ENCODE measurements at regions not wholly inside any gene's neighbourhood (a gene's known extent, or its start where the extent isn't known, plus 50 kb on each side); places are given as distances from the start of the nearest gene placed in this dataset.

GRCh38 chr21:20646431-20647165 is 351.6 kb upstream of the NCAM2 start:
- DNase-seq (ENCODE audit: low read depth): no peak

DNA sequence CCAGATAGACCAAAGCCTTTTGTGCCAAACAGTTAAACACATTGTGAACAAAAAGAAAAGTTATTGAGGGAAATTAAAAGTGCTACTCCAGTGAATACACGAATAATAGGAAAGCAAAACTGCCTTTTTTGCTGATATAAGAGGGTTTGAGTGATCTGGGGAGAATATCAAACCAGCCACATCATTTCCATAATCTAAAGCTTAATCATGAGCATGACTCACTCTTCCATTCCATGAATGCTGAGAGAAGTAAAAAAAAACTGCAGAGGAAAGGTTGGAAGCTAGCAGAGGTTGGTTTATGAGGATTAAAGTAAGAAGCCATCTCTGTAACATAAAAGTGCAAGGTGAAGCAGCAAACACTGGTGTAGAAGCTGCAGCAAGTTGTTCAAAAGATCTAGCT is 350.6 kb upstream of the NCAM2 start:
- DNase-seq (ENCODE audit: low read depth): peak; percentile 4

GRCh38 chr21:20649231-20649630 is 349.0 kb upstream of the NCAM2 start:
- no peak for DNase-seq (ENCODE audit: low read depth)

DNA sequence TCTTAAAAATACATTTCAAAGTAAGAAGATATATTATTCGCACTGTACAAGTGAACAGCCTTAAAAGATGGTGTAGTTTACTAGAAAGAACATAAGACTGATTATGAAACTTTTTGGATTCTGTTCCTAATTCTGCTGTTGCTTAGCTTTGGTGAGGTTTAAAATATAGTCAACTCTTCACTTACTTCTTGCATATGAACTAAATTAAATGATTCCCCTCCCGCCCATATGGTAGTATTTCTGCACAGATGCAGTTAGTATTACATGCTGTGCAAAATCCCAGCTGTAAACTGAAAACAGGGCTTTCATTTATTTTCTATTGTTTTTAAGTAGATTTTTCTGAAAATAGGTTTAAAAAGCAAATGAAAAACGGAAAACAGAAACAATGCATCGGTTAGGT is 345.4 kb upstream of the NCAM2 start:
- DNase-seq (ENCODE audit: low read depth): no peak

GRCh38 chr21:20661246-20661645 is 337.0 kb upstream of the NCAM2 start:
- no peak for DNase-seq (ENCODE audit: low read depth)

DNA sequence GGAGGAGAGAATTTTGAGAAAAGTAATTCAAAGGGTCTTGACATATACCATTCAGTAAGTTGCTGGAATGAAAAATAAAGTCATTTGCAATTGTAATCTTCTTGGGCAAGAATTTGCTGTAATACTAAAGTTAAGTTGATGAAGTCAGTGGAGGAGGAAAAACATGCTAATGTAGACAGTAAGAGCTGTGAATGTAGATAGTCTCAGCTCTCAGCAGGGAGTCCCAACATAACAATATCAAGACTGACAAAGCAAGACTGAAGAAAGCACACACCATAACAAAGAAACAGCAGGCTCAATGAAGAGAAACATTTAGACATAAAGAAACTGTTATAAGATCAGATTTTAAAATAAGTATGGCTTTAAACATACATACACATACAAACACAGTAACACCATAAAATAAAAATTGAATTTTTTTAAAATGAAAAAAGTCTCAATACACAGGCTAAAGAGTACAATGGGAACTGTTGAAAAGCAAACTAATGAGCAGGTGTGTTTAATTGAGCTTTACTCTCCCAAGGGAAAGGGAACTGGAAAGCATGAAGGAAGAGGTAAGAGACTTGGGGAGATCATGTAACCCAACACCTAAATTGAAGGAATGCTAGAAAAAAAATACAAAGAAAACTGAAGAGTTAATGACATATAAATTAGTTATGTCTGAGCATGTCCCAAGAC is 336.3 kb upstream of the NCAM2 start:
- DNase-seq (ENCODE audit: low read depth): no peak

GRCh38 chr21:20662514-20662913 is 335.7 kb upstream of the NCAM2 start:
- no peak for DNase-seq (ENCODE audit: low read depth)

DNA sequence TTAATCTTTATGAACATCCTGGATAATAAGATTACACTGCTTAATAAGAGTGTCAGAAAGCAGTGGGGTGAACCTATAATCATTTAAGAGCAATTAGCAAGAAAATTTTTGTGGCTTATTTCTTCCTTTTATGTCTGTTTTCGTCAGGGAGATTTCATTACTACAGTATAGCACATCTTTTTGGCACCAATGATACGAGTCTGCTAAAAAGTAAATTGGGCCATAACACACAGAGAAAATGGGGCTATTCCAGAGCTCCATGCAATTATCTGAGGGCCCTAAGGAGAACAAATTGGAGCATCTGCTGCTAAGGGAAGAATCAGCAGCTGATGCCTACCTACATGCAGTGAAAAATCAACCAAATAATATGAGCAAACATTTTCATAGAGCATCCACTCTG is 330.3 kb upstream of the NCAM2 start:
- no peak for DNase-seq (ENCODE audit: low read depth)

DNA sequence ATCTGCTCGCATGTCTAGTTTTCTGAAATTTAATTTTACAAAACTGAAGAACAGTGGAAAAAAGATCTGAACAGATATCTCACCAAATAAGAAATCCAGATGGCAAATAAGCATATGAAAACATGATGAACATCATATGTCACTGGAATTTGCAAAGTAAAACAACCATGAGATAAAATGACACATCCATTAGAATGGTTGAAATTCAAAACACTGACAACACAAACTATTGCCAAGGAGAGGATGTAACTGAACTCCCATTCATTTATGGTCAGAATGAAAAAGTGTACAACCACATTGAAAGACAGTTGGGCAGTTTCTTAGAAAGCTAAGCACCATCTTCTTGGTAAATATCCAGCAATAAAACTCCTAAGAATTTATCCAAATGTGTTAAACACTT is 312.7 kb upstream of the NCAM2 start:
- DNase-seq (ENCODE audit: low read depth): no peak

DNA sequence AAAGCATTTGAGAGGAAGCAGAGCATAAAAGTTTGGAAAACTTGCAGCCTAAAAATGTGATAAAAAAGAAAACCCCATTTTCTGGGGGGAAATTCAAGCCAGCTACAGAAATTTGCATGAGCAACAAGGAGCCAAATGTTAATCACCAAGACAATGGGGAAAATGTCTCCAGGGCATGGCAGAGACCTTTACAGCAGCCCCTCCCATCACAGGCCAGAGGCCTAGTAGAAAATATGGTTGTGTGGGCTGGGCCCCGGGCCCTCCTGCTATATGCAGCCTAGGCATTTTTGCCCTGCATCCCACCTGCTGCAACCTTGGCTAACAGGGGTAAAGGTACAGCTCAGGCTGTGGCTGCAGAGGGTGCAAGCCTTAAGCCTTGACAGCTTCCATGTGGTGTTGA is 299.6 kb upstream of the NCAM2 start:
- no peak for DNase-seq (ENCODE audit: low read depth)

DNA sequence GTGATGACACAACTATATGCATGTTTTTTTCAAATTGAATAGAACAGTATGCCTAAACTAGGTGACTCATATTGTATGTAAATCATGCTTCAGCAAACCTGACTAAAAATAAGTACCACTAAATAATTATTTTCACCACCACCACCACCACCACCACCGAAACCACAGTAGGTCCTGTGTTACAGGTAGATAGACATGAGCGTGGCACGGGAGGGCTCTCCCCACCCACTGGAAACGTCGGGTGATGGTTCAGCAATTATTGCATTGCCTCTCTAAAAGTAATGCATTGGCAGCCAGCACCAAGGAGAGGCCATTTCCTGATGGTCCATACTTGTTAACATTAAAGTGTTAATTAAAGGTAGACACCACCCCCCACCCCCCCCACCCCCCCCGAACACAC is 297.0 kb upstream of the NCAM2 start:
- no peak for DNase-seq (ENCODE audit: low read depth)

GRCh38 chr21:20703112-20703767 is 295.0 kb upstream of the NCAM2 start:
- DNase-seq (ENCODE audit: low read depth): no peak

DNA sequence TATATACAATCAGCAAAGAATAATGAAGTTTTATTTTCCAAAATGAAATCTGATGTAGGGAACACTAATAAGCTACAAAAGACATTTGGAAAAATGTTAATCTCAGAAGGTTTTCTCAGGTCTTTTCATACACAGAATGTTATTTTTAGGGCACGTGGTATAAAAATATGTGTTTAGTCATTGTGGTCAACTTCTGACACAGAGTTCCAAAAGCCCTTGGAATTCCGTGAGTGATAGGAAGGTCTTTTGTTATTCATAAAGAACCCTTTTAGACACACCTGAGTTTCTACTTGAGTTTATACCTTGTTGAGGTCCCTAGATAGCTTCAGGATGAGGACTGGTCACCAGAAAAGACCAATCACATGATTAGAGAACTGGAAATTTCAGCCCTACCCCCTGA is 277.6 kb upstream of the NCAM2 start:
- DNase-seq (ENCODE audit: low read depth): peak; percentile 21

DNA sequence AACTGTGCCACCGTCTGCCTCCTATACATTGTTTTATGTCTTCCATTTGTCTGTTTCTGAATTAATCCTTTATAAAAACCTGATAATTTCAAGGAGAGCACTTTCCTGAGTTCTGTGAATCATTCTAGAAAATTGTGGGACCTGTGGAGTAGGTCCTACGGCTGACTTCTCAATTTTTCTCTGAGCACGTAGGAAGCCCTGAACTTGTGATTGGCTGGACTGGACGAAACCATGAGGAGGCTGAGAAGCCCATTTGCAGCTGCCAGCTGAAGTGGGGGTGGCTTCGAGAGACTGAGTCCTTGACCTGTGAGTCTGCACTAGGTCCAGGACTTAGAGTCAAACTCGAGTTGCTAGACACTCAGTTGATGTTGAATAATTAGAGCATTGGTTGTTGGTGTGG is 277.1 kb upstream of the NCAM2 start:
- DNase-seq (ENCODE audit: low read depth): peak; percentile 36

DNA sequence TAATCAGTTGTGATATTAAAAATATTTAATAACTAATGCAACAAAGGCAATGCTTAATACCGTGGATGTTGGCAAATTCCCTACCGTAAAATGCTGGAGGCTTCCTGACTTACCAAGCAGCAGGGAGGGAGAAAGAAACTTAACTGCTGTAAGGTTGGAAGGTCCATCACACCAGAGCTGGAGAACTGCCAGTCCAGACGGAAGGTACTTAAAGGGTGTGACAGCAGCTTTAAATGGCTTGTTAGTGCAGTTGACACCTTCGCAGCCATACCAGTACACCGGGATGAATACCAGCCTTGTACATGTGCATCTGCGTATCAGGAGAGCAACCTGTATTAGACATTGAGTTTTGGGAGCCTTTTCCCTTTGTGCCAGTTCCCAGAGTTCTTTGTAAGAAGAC is 269.5 kb upstream of the NCAM2 start:
- no peak for DNase-seq (ENCODE audit: low read depth)

DNA sequence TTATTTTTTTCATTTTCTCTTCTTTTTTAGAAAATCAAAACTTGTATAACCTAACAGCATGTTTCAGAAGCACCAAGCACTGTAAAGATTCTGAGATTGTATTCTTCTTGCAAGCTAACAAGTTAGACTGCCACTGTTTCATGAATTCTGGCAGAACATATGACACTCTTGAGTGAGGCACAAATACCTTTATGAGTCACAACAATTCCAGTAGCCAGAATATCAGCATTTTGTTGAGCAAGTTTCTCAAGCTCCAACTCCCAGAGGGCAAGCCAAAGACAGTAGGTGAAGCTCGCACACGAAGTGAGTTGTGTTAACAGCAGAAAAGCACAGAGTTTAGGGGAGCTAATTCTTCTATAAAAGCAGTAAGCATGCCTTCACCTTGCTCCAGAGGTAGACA is 268.8 kb upstream of the NCAM2 start:
- DNase-seq (ENCODE audit: low read depth): peak; percentile 3

DNA sequence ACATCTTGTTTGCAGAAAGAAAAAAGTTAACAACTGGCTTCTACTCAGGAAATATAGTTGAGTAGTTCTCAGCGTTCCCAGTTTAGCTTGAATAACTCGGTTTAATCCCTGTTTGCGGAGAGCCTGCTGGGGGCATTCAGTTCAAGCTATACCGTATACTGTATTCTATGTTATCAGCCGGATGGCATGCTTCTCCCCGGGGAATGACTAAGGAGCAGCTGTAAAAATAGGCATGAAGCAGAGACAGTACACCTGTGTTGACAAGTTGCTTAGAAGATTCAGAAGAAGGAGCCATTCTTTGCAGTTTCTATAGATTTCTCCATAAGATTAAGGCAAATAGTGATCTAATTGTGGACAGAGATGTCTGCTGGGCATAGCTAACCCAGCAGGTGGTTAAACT is 267.8 kb upstream of the NCAM2 start:
- no peak for DNase-seq (ENCODE audit: low read depth)

DNA sequence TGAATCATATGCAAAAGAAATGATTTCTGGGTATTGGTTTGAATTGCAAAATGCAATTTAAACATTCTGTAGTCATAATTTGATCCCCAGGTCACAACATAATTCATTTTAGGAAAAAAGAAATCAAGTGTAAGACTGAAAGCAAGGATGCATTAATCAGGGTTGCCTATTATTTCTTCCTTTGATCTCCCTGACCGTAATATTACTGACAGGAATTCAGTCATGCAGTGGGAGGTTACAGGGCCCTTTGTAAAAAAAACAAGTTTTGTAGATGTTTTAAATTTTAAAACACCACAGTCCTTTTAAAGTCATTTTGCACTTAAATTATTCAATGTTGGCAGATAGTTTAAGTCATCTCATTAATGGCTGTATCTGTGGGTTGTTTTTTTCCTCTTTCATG is 263.0 kb upstream of the NCAM2 start:
- DNase-seq (ENCODE audit: low read depth): no peak

DNA sequence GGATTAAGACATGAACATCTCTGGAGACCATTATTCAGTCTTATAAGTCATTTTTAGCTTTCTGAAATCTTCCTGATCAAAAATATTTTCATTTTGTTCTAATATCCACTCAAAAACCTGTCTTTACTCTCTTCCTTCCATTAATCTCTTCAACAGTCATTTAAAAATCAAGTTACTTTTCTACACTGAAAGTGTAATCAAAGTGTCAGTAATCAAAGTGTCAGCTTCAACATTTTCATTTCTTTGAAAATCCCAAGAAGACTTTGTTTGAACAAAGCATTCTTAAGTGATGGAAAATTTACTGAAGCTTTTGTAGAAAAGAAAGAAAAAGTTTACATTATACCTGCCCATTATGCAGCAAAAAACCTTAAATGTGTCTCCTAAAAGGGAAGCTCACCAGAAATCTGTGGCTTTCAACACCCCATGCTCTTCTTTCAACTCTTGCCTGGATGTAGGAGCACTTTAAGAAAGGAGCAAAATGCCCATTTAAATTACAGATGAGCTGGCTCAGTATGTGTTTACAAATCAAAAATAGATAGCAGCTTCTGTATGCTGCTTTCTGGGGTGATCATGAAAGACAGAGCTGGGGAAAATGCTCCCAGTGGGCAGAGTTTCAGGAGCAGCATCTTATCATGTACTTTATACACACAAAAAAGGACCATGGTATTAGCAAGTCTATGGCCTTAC is 260.8 kb upstream of the NCAM2 start:
- DNase-seq (ENCODE audit: low read depth): no peak

DNA sequence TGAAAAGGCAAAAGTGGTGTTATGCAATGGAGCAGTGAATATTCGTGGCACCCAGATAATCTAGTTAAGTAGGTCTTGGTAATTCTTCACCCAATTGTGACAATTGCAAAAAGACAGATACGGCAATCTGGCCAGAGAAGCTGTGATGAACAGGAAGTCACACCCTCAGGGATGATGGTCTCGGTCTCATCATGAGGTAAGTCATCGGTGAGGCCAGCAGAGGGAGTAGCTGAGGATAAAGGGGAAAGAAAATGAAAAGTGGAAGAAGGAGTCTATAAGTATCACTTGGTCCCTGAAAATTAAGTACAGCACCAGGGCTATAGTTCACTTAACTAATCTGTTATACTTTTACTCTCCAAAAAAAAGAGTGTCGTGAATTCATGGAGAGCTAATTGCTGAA is 258.8 kb upstream of the NCAM2 start:
- DNase-seq (ENCODE audit: low read depth): no peak

DNA sequence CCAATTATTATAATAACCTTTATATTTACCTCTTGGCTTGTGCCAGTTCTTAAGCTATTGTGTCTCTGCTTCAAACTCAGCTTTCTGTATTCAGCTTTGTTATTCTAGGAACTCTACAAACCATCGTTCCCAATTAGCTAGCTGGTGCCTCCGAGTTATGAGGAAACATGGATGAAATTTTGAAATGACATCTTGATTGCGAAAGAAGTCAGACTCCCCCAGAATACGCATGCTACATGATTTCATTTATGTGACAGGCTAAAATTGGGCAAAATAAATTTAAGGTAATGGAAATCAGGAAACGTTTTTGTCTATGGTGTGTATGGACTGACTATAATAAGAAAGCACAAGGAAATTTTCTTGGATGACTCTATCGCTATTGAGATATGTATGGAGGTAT is 256.8 kb upstream of the NCAM2 start:
- DNase-seq (ENCODE audit: low read depth): no peak

DNA sequence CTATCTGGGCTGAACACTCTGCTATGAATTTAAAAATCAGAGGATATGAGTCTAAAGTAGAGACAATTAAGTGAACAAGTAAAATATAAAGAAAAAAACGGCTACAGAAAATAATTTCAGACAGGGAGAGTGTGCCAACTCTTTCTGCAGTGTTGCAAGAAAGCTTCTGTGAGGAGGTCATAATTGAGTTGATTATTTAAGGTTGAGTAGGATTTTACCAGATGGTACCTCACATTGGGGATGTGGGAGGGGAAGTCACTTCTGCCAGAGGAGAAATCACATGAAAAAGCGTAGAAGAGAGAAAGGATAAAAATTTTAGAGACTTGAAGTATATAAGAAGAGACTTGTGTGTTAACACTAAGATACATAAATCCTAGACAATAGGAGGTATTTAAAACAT is 238.0 kb upstream of the NCAM2 start:
- no peak for DNase-seq (ENCODE audit: low read depth)

DNA sequence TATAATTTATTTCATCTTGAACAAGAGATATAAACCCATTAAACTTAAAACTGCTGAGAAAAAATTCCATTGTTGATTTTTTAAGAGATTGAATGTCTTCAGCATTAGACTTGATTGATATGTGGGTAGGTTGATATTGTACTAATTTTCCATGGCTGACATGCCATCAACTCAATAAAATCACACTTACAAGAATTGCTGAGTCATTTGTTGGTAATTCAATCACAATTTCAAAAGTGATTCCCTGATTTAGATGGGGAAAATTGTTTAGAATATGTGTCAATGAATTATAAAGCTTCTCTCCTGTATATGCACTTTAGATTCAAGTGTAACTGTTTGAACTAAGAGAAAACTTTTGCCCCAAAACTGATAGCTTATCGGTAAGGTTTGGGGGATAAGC is 223.5 kb upstream of the NCAM2 start:
- no peak for DNase-seq (ENCODE audit: low read depth)

All from iris pigment epithelial cell (primary cell).